ENCODE measurements at regions not wholly inside any gene's neighbourhood (a gene's known extent, or its start where the extent isn't known, plus 50 kb on each side); places are given as distances from the start of the nearest gene placed in this dataset.

- Histone ChIP-seq H2AFZ (ENCODE audit: low read depth, low read length) (no peak overlapping the region), H3K9me3 (replicated peaks; ENCODE audit: control insufficient read depth, insufficient read depth, low read depth, low read length) (no peaks in the 10 kb centered on the region), H3K9ac (ENCODE audit: insufficient read depth in 1 of 2, low read depth in 2 of 2, low read length in 2 of 2) (0 out of 4 replicates have a peak overlapping the region, but pooled peaks of 1 of the 2 experiments have one; percentile 9), H3K27me3 (ENCODE audit: control insufficient read depth in 2 of 2, insufficient read depth in 2 of 2, low read length in 2 of 2) (peaks cover 47 to 76% of the 10 kb centered on the region in 2 experiments), H3K4me3 (no peak overlapping the region), H3K4me2 (ENCODE audit: insufficient read depth, low read length) (no peak overlapping the region), H3K9me1 (ENCODE audit: control insufficient read depth, insufficient read depth, low read length) (no peaks in the 10 kb centered on the region), H4K20me1 (replicated peaks; ENCODE audit: control insufficient read depth, insufficient read depth, low read length) (peaks cover 10% of the 10 kb centered on the region), H3K4me1 (replicated peaks in 1 of 2; ENCODE audit: control insufficient read depth in 2 of 2, insufficient read depth in 2 of 2, low read length in 2 of 2) (peaks cover 0 to 33% of the 10 kb centered on the region in 2 experiments; a peak in 1 of 5 replicates), H3K27ac (ENCODE audit: extremely low read depth, low read depth, low read length) (no peak overlapping the region), H3K79me2 (ENCODE audit: control insufficient read depth, insufficient read depth, low read length) (no peaks in the 10 kb centered on the region), H3K36me3 (ENCODE audit: control insufficient read depth, insufficient read depth, low read length) (no peaks in the 10 kb centered on the region)
- CTCF ChIA-PET (ENCODE audit: low intra/inter-chr PET ratio) = no interaction called here
- FAIRE-seq (no peak), DNase-seq (ENCODE audit: extremely low read depth in 1 of 4, low spot score in 3 of 4) (no peak), ATAC-seq (no peak)
- POLR2A ChIA-PET = interaction anchor here (0.6 kb wide), 1 partner anchor 15 kb away, joined by 3 read pairs; no protein-coding TSS in a partner anchor
- WGBS (ENCODE audit: insufficient coverage, low coverage, missing lambda C conversion rate) = 1% methylated on average over 21 of the region's 31 CpGs
- in situ Hi-C loops (cut with MboI) (loop anchor here (5.0 kb wide), 1 partner anchor 50 kb away; no protein-coding TSS in a partner anchor), intact Hi-C loops (cut with micrococcal nuclease) (no loop called here)
- no TSS peak for BruUV-seq (replicated peaks)
- TF ChIP-seq ZNF444 (CRISPR knock-in tag; IDR thresholded peaks at IDR 0.05) (no peak), CTCF (IDR thresholded peaks at IDR 0.05 in 2 of 3, conservative IDR thresholded peaks at IDR 0.05 in 1 of 3; ENCODE audit: insufficient read depth in 2 of 3, low read depth in 1 of 3, low read length in 3 of 3) (no peak), NCOA6 (IDR thresholded peaks at IDR 0.05) (no peak), TBP (optimal IDR thresholded peaks at IDR 0.05; ENCODE audit: low read depth, low read length) (no peak), ZNF584 (CRISPR knock-in tag; IDR thresholded peaks at IDR 0.05; ENCODE audit: low read depth) (no peak), MAFF (IDR thresholded peaks at IDR 0.05; ENCODE audit: low read length) (no peak), GTF2B (IDR thresholded peaks at IDR 0.05; ENCODE audit: extremely low read depth, insufficient read length) (no peak)
- TF ChIP-seq, protein P1, sequence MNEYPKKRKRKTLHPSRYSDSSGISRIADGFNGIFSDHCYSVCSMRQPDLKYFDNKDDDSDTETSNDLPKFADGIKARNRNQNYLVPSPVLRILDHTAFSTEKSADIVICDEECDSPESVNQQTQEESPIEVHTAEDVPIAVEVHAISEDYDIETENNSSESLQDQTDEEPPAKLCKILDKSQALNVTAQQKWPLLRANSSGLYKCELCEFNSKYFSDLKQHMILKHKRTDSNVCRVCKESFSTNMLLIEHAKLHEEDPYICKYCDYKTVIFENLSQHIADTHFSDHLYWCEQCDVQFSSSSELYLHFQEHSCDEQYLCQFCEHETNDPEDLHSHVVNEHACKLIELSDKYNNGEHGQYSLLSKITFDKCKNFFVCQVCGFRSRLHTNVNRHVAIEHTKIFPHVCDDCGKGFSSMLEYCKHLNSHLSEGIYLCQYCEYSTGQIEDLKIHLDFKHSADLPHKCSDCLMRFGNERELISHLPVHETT (CRISPR knock-in tag; conservative IDR thresholded peaks at IDR 0.05 in 1 of 2, IDR thresholded peaks at IDR 0.05 in 1 of 2) = no peak
- TF ChIP-seq, protein P2, sequence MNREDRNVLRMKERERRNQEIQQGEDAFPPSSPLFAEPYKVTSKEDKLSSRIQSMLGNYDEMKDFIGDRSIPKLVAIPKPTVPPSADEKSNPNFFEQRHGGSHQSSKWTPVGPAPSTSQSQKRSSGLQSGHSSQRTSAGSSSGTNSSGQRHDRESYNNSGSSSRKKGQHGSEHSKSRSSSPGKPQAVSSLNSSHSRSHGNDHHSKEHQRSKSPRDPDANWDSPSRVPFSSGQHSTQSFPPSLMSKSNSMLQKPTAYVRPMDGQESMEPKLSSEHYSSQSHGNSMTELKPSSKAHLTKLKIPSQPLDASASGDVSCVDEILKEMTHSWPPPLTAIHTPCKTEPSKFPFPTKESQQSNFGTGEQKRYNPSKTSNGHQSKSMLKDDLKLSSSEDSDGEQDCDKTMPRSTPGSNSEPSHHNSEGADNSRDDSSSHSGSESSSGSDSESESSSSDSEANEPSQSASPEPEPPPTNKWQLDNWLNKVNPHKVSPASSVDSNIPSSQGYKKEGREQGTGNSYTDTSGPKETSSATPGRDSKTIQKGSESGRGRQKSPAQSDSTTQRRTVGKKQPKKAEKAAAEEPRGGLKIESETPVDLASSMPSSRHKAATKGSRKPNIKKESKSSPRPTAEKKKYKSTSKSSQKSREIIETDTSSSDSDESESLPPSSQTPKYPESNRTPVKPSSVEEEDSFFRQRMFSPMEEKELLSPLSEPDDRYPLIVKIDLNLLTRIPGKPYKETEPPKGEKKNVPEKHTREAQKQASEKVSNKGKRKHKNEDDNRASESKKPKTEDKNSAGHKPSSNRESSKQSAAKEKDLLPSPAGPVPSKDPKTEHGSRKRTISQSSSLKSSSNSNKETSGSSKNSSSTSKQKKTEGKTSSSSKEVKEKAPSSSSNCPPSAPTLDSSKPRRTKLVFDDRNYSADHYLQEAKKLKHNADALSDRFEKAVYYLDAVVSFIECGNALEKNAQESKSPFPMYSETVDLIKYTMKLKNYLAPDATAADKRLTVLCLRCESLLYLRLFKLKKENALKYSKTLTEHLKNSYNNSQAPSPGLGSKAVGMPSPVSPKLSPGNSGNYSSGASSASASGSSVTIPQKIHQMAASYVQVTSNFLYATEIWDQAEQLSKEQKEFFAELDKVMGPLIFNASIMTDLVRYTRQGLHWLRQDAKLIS (CRISPR knock-in tag; IDR thresholded peaks at IDR 0.05) = no peak
- TF ChIP-seq, protein P3, sequence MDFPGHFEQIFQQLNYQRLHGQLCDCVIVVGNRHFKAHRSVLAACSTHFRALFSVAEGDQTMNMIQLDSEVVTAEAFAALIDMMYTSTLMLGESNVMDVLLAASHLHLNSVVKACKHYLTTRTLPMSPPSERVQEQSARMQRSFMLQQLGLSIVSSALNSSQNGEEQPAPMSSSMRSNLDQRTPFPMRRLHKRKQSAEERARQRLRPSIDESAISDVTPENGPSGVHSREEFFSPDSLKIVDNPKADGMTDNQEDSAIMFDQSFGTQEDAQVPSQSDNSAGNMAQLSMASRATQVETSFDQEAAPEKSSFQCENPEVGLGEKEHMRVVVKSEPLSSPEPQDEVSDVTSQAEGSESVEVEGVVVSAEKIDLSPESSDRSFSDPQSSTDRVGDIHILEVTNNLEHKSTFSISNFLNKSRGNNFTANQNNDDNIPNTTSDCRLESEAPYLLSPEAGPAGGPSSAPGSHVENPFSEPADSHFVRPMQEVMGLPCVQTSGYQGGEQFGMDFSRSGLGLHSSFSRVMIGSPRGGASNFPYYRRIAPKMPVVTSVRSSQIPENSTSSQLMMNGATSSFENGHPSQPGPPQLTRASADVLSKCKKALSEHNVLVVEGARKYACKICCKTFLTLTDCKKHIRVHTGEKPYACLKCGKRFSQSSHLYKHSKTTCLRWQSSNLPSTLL (IDR thresholded peaks at IDR 0.05) = no peak
Measured at GRCh38 chr4:1462009-1462767, 55.9 kb upstream of the NKX1-1 start.

Data from K562 (cell line).